ENCODE measurements at regions not wholly inside any gene's neighbourhood (a gene's known extent, or its start where the extent isn't known, plus 50 kb on each side); places are given as distances from the start of the nearest gene placed in this dataset.

DNA sequence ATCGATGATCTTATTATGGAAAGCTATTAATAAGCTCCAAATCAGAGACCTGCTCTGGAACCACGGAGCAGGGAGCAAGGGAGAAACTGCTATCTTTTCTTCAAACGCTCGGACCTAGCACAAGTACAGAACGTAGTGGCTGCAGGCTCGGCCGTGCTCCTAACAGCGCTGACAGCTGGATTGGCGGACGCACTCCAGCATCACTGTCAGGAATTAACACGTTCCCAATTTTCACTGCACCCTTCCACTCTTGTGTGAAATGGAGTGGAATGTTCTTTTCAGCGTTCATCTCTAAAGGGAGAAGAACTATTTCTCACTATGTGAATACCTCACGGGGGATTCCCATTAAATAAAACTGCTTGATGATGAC, 106.9 kb downstream of the ZNF281 start:
- TF ChIP-seq, protein P1, sequence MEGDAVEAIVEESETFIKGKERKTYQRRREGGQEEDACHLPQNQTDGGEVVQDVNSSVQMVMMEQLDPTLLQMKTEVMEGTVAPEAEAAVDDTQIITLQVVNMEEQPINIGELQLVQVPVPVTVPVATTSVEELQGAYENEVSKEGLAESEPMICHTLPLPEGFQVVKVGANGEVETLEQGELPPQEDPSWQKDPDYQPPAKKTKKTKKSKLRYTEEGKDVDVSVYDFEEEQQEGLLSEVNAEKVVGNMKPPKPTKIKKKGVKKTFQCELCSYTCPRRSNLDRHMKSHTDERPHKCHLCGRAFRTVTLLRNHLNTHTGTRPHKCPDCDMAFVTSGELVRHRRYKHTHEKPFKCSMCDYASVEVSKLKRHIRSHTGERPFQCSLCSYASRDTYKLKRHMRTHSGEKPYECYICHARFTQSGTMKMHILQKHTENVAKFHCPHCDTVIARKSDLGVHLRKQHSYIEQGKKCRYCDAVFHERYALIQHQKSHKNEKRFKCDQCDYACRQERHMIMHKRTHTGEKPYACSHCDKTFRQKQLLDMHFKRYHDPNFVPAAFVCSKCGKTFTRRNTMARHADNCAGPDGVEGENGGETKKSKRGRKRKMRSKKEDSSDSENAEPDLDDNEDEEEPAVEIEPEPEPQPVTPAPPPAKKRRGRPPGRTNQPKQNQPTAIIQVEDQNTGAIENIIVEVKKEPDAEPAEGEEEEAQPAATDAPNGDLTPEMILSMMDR (IDR thresholded peaks at IDR 0.05) = no peak
- TF ChIP-seq POLR2A (IDR thresholded peaks at IDR 0.05) = no peak
